ENCODE measurements at regions not wholly inside any gene's neighbourhood (a gene's known extent, or its start where the extent isn't known, plus 50 kb on each side); places are given as distances from the start of the nearest gene placed in this dataset.

DNA sequence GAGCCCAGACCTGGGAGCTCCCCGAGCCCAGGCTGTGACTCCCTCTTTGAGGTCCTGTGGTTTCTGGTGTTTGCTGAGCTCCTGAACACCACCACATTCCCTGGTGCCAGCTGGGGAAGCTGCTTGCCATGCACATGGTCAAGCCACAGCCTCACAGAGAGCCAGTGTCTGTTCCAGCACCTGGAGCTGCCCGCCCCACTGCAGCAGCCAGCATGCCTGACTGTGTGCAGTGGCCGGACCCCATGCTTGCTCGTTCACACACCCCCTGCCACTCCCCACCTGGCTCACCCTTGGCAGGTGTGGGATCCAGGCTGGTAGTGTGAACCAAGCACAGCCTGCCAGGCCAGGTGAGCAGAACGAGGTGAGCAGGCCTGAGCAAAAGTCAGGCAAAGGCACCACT is 95.6 kb upstream of the FAM9C start:
- ChIA-PET CTCF (no interaction called here), POLR2A (ENCODE audit: unreplicated experiment) (no interaction called here)
- Histone ChIP-seq H4K20me1 (ENCODE audit: low read length) (no peaks in the 10 kb centered on the region), H3K9me3 (ENCODE audit: low read length) (no peaks in the 10 kb centered on the region), H3K4me2 (ENCODE audit: low read length) (no peak overlapping the region), H3K9ac (ENCODE audit: low read length) (no peak overlapping the region), H3K9me2 (replicated peaks; ENCODE audit: low read length) (no peaks in the 10 kb centered on the region), H3K27me3 (ENCODE audit: low read length) (no peaks in the 10 kb centered on the region), H3F3A (ENCODE audit: low read length, unreplicated experiment) (no peaks in the 10 kb centered on the region), H2AFZ (ENCODE audit: low read length) (no peak overlapping the region), H3K4me1 (ENCODE audit: insufficient read depth, low read length) (no peaks in the 10 kb centered on the region), H3K36me3 (ENCODE audit: low read depth, low read length) (no peaks in the 10 kb centered on the region), H3K4me3 (ENCODE audit: low read length) (no peak overlapping the region), H3K27ac (ENCODE audit: low read length) (no peak overlapping the region), H3K79me2 (ENCODE audit: low read length) (no peaks in the 10 kb centered on the region)
- intact Hi-C loops (cut with micrococcal nuclease) = no loop called here
- DNase-seq (no peak), ATAC-seq (no peak)
- TF ChIP-seq EZH2 (IDR thresholded peaks at IDR 0.05; ENCODE audit: low read length, unreplicated experiment) (no peak), EZH2phosphoT487 (IDR thresholded peaks at IDR 0.05; ENCODE audit: borderline replicate concordance, low read length) (no peak)
- TF ChIP-seq, protein P1, sequence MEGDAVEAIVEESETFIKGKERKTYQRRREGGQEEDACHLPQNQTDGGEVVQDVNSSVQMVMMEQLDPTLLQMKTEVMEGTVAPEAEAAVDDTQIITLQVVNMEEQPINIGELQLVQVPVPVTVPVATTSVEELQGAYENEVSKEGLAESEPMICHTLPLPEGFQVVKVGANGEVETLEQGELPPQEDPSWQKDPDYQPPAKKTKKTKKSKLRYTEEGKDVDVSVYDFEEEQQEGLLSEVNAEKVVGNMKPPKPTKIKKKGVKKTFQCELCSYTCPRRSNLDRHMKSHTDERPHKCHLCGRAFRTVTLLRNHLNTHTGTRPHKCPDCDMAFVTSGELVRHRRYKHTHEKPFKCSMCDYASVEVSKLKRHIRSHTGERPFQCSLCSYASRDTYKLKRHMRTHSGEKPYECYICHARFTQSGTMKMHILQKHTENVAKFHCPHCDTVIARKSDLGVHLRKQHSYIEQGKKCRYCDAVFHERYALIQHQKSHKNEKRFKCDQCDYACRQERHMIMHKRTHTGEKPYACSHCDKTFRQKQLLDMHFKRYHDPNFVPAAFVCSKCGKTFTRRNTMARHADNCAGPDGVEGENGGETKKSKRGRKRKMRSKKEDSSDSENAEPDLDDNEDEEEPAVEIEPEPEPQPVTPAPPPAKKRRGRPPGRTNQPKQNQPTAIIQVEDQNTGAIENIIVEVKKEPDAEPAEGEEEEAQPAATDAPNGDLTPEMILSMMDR (conservative IDR thresholded peaks at IDR 0.05; ENCODE audit: low read depth, low read length) = no peak
- no TSS peak for BruUV-seq (replicated peaks)

DNA sequence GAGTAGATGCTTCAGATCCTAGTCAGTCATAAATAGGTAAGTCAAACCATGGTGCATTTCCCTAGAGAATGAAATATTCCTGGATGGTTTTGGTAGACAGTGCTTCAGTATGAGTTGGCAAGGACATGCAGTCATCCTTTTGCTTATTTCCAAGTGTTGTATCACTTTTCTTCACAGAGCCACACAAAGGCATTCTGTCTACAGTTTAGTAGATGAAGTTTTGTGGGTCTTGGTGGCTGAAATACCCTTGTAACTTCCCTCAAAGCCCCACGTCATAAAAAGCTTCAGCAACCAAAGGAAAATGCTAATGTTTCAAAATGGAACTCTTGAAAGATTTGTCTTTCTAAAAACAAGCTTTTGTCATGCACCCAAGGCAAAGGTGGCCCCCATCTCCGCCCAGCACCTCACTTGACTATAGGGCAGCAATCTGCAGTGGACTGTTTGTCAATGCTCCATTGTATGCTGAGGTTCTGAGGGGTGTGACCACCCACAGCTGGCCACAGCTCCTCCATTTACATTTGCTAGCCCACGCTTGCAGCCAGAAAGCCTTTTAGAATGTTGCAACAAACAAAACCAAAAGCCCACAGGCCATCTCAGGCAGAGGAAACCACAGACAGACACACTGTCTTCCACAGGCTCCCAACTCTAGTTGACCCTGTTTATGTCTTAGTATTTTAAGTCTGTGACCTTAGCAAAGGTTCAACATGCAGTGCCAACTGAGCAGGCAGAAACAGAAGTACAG is 87.1 kb upstream of the FAM9C start:
- Histone ChIP-seq H3K27me3 (ENCODE audit: low read length) (no peaks in the 10 kb centered on the region), H3K4me2 (ENCODE audit: low read length) (no peak overlapping the region), H3K36me3 (ENCODE audit: low read depth, low read length) (no peaks in the 10 kb centered on the region), H3F3A (ENCODE audit: low read length, unreplicated experiment) (no peaks in the 10 kb centered on the region), H3K79me2 (ENCODE audit: low read length) (no peaks in the 10 kb centered on the region), H3K27ac (ENCODE audit: low read length) (no peak overlapping the region), H3K9me2 (replicated peaks; ENCODE audit: low read length) (no peaks in the 10 kb centered on the region), H3K9ac (ENCODE audit: low read length) (no peak overlapping the region), H2AFZ (ENCODE audit: low read length) (no peak overlapping the region), H3K4me3 (ENCODE audit: low read length) (no peak overlapping the region), H3K4me1 (ENCODE audit: insufficient read depth, low read length) (peaks cover 8% of the 10 kb centered on the region; the same call in 1 of the 2 replicates), H4K20me1 (ENCODE audit: low read length) (no peaks in the 10 kb centered on the region), H3K9me3 (ENCODE audit: low read length) (no peaks in the 10 kb centered on the region)
- ATAC-seq (no peak), DNase-seq (no peak)
- CTCF ChIA-PET = interaction anchor here (0.6 kb wide), 1 partner anchor 344 kb away, joined by 6 read pairs; no protein-coding TSS in a partner anchor
- intact Hi-C loops (cut with micrococcal nuclease) = no loop called here
- BruUV-seq (replicated peaks) = no TSS peak
- POLR2A ChIA-PET (ENCODE audit: unreplicated experiment) = no interaction called here
- TF ChIP-seq EZH2 (IDR thresholded peaks at IDR 0.05; ENCODE audit: low read length, unreplicated experiment) = no peak
- TF ChIP-seq, protein P1 (conservative IDR thresholded peaks at IDR 0.05; ENCODE audit: low read depth, low read length) = no peak
- TF ChIP-seq EZH2phosphoT487 (IDR thresholded peaks at IDR 0.05; ENCODE audit: borderline replicate concordance, low read length) = no peak

DNA sequence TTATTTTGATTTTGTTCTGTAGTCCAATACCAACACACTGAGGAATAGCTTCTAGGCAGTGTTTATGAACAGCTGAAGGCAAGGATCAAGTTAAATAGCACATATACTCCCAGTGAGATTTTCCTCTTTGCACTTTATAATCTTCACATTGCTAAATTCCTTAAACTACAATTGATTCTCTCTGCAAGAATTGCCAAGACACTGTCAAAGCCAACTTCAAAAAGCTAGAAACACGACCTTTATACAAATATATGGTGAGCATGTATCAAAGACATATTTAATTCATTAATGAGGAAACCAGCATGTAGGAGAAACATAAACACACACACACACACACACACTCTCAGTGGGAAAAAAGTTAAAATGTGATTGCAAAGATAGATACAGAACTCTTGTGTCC is 86.4 kb upstream of the FAM9C start:
- BruUV-seq (replicated peaks) = no TSS peak
- Histone ChIP-seq H3K79me2 (ENCODE audit: low read length) (no peaks in the 10 kb centered on the region), H3K27ac (ENCODE audit: low read length) (no peak overlapping the region), H3K9ac (ENCODE audit: low read length) (no peak overlapping the region), H3K27me3 (ENCODE audit: low read length) (no peaks in the 10 kb centered on the region), H3K36me3 (ENCODE audit: low read depth, low read length) (no peaks in the 10 kb centered on the region), H3K4me1 (ENCODE audit: insufficient read depth, low read length) (peaks cover 8% of the 10 kb centered on the region; the same call in 1 of the 2 replicates), H3K9me3 (ENCODE audit: low read length) (no peaks in the 10 kb centered on the region), H4K20me1 (ENCODE audit: low read length) (no peaks in the 10 kb centered on the region), H2AFZ (ENCODE audit: low read length) (no peak overlapping the region), H3K4me3 (ENCODE audit: low read length) (no peak overlapping the region), H3K9me2 (replicated peaks; ENCODE audit: low read length) (no peaks in the 10 kb centered on the region), H3K4me2 (ENCODE audit: low read length) (no peak overlapping the region), H3F3A (ENCODE audit: low read length, unreplicated experiment) (no peaks in the 10 kb centered on the region)
- TF ChIP-seq EZH2phosphoT487 (IDR thresholded peaks at IDR 0.05; ENCODE audit: borderline replicate concordance, low read length) (no peak), EZH2 (IDR thresholded peaks at IDR 0.05; ENCODE audit: low read length, unreplicated experiment) (no peak)
- TF ChIP-seq, protein P1 (conservative IDR thresholded peaks at IDR 0.05; ENCODE audit: low read depth, low read length) = no peak
- intact Hi-C loops (cut with micrococcal nuclease) = no loop called here
- DNase-seq (no peak), ATAC-seq (no peak)
- POLR2A ChIA-PET (ENCODE audit: unreplicated experiment) = no interaction called here
- CTCF ChIA-PET = no interaction called here

All from PC-3 (cell line).